ENCODE measurements at regions not wholly inside any gene's neighbourhood (a gene's known extent, or its start where the extent isn't known, plus 50 kb on each side); places are given as distances from the start of the nearest gene placed in this dataset.
A peak's percentile ranks its signal among the peaks of the same experiment; 100 is the strongest.

- H3K9ac ChIP-seq (ENCODE audit: low read length): peak overlapping the region; percentile 74
- H3K27ac ChIP-seq (ENCODE audit: low read length): peak overlapping the region; percentile 62
Observed at GRCh38 chr11:129280027-129280811, 88.1 kb upstream of the ARHGAP32 start.

GRCh38 chr11:129279326-129280026 is 87.4 kb upstream of the ARHGAP32 start:
- no peaks in the 10 kb centered on the region for H3K9me2 ChIP-seq (ENCODE audit: insufficient read depth, low read length)
- H2AFZ ChIP-seq (ENCODE audit: low read depth, low read length): peak overlapping the region; percentile 92
- no peaks in the 10 kb centered on the region for H4K20me1 ChIP-seq (ENCODE audit: insufficient read depth)
- H3K4me3 ChIP-seq (ENCODE audit: low read length): peak overlapping the region; percentile 76
- H3K9ac ChIP-seq (ENCODE audit: low read length): peak overlapping the region; percentile 74
- no peaks in the 10 kb centered on the region for H3K36me3 ChIP-seq (ENCODE audit: insufficient read depth, low read length)
- H3K9me3 ChIP-seq (ENCODE audit: low read length): no peaks in the 10 kb centered on the region
- no peaks in the 10 kb centered on the region for H3F3A ChIP-seq (ENCODE audit: insufficient read depth, low read length, poor library complexity, severe bottlenecking)
- TF ChIP-seq RAD21 (conservative IDR thresholded peaks at IDR 0.05): peak; percentile 33
- TF ChIP-seq EP300 (conservative IDR thresholded peaks at IDR 0.05; ENCODE audit: poor library complexity, severe bottlenecking): peak; percentile 34
- TF ChIP-seq EZH2 (IDR thresholded peaks at IDR 0.05; ENCODE audit: borderline replicate concordance, insufficient read depth, low read length, poor library complexity, severe bottlenecking): no peak
- peak; percentile 31 for TF ChIP-seq SMC3 (conservative IDR thresholded peaks at IDR 0.05; ENCODE audit: poor library complexity)
- TF ChIP-seq CTCF (IDR thresholded peaks at IDR 0.05; ENCODE audit: poor library complexity, severe bottlenecking): peak; percentile 29
- TF ChIP-seq MXI1 (conservative IDR thresholded peaks at IDR 0.05; ENCODE audit: poor library complexity, severe bottlenecking): peak; percentile 95
- peak; percentile 88 for TF ChIP-seq POLR2AphosphoS5 (IDR thresholded peaks at IDR 0.05)
- peak; percentile 42 for TF ChIP-seq TAF1 (IDR thresholded peaks at IDR 0.05; ENCODE audit: low read depth)
- TF ChIP-seq REST (IDR thresholded peaks at IDR 0.05; ENCODE audit: borderline replicate concordance): peak; percentile 49
- H3K27me3 ChIP-seq (ENCODE audit: insufficient read depth, low read depth, low read length): no peaks in the 10 kb centered on the region
- H3K4me2 ChIP-seq (ENCODE audit: low read length): peak overlapping the region; percentile 85
- peaks cover 40% of the 10 kb centered on the region for H3K79me2 ChIP-seq (replicated peaks; ENCODE audit: insufficient read depth, low read length)
- H3K27ac ChIP-seq (ENCODE audit: low read length): peak overlapping the region; percentile 62

More at GRCh38 chr11:129280027-129280811, 88.1 kb upstream of the ARHGAP32 start:
- H2AFZ ChIP-seq (ENCODE audit: low read depth, low read length): peak overlapping the region; percentile 92
- peaks cover 32% of the 10 kb centered on the region for H3K79me2 ChIP-seq (replicated peaks; ENCODE audit: insufficient read depth, low read length)
- peak overlapping the region; percentile 76 for H3K4me3 ChIP-seq (ENCODE audit: low read length)
- no peaks in the 10 kb centered on the region for H4K20me1 ChIP-seq (ENCODE audit: insufficient read depth)
- no peaks in the 10 kb centered on the region for H3K36me3 ChIP-seq (ENCODE audit: insufficient read depth, low read length)
- peak overlapping the region; percentile 85 for H3K4me2 ChIP-seq (ENCODE audit: low read length)
- no peaks in the 10 kb centered on the region for H3K9me3 ChIP-seq (ENCODE audit: low read length)
- H3F3A ChIP-seq (ENCODE audit: insufficient read depth, low read length, poor library complexity, severe bottlenecking): no peaks in the 10 kb centered on the region
- H3K27me3 ChIP-seq (ENCODE audit: insufficient read depth, low read depth, low read length): no peaks in the 10 kb centered on the region
- H3K9me2 ChIP-seq (ENCODE audit: insufficient read depth, low read length): no peaks in the 10 kb centered on the region
- no peak for TF ChIP-seq REST (IDR thresholded peaks at IDR 0.05; ENCODE audit: borderline replicate concordance)
- peak; percentile 2 for TF ChIP-seq RAD21 (conservative IDR thresholded peaks at IDR 0.05)
- TF ChIP-seq SMC3 (conservative IDR thresholded peaks at IDR 0.05; ENCODE audit: poor library complexity): peak; percentile 3
- TF ChIP-seq POLR2AphosphoS5 (IDR thresholded peaks at IDR 0.05): no peak

All from neural cell (in vitro differentiated cells).